H1 (cell line): ENCODE measurements at regions not wholly inside any gene's neighbourhood (a gene's known extent, or its start where the extent isn't known, plus 50 kb on each side); places are given as distances from the start of the nearest gene placed in this dataset.

Experiments used
- CTCF ChIA-PET: fragments of 300-600 bp; sonication (Branson Sonifier 250); formaldehyde crosslinking; loops from one replicate; lab custom pipeline; 2021; ENCODE audit not compliant: partially characterized antibody; lab: Charles Lee
- POLR2A ChIA-PET: fragments of 300-600 bp; sonication (Branson Sonifier 250); formaldehyde crosslinking; loops from one replicate; lab custom pipeline; 2021; ENCODE audit warnings: inconsistent platforms; ENCODE audit not compliant: partially characterized antibody; lab: Charles Lee
- DNase-seq, 2 experiments: peaks; one replicate each; pipeline versions ENCODE4 v3.0.0 to v3.0.0-alpha.2; 2010 to 2022; ENCODE audit warnings: low spot score in 2 of 2, low read depth in 1 of 2, mixed read lengths in 1 of 2
- FAIRE-seq: peaks from 2 replicates; lab custom pipeline; 2011; peaks lifted over from hg19 to GRCh38; lab: Jason Lieb, UNC
- H2AFZ ChIP-seq: 2 replicates; pipeline ENCODE4 v1.8.1; 2012; ENCODE audit warnings: low read length, inconsistent platforms
- H2AK5ac ChIP-seq: 2 replicates; pipeline ENCODE4 v1.6.1; 2013; ENCODE audit warnings: low read depth, low read length
- H2BK120ac ChIP-seq: replicated peaks from 2 replicates; pipeline ENCODE3; 2013; ENCODE audit warnings: low read depth, low read length, inconsistent platforms
- H2BK12ac ChIP-seq: 2 replicates; pipeline ENCODE4 v1.6.1; 2013; ENCODE audit warnings: low read depth, low read length
- H2BK15ac ChIP-seq: 2 replicates; pipeline ENCODE4 v1.6.1; 2013; ENCODE audit warnings: low read length
- H2BK20ac ChIP-seq: 2 replicates; pipeline ENCODE4 v1.6.1; 2013; ENCODE audit warnings: low read length
- H2BK5ac ChIP-seq: 2 replicates; pipeline ENCODE4 v1.6.1; 2013; ENCODE audit warnings: low read depth, low read length
- H3K14ac ChIP-seq: 2 replicates; pipeline ENCODE4 v1.6.1; 2013; ENCODE audit warnings: inconsistent platforms; ENCODE audit not compliant: insufficient read length
- H3K18ac ChIP-seq: 2 replicates; pipeline ENCODE4 v1.6.1; 2013; ENCODE audit warnings: low read length; ENCODE audit errors: extremely low read depth
- H3K23ac ChIP-seq: 2 replicates; pipeline ENCODE4 v1.6.1; 2013; ENCODE audit warnings: inconsistent platforms; ENCODE audit not compliant: insufficient read length
- H3K23me2 ChIP-seq: 2 replicates; pipeline ENCODE4 v1.6.1; 2013; ENCODE audit warnings: low read depth, low read length
- H3K27ac ChIP-seq: 2 replicates; pipeline ENCODE4 v1.6.1; 2011; ENCODE audit warnings: low read depth, low read length, inconsistent platforms
- H3K27me3 ChIP-seq, 4 experiments: replicated peaks in 1 of 4; 1 replicate in 1 of 4; 2 replicates in 3 of 4; pipeline versions ENCODE4 v1.6.1 to v1.8.1; 2011 to 2013; ENCODE audit warnings: low read length in 3 of 4, mild to moderate bottlenecking in 3 of 4, inconsistent platforms in 2 of 4, mixed read lengths in 2 of 4, moderate library complexity in 1 of 4; ENCODE audit not compliant: control insufficient read depth in 3 of 4, insufficient read depth in 3 of 4; ENCODE audit errors: extremely low read depth in 1 of 4
- H3K36me3 ChIP-seq, 4 experiments: 2 replicates each; pipeline versions ENCODE4 v1.6.1 to v1.8.1; 2011 to 2013; ENCODE audit warnings: mild to moderate bottlenecking in 4 of 4, low read length in 3 of 4, moderate library complexity in 2 of 4, control low read depth in 1 of 4, inconsistent platforms in 1 of 4; ENCODE audit not compliant: insufficient read depth in 4 of 4, control insufficient read depth in 2 of 4
- H3K4ac ChIP-seq: replicated peaks from 2 replicates; pipeline ENCODE3; 2013; ENCODE audit warnings: low read length, low read depth, mixed read lengths, inconsistent platforms; ENCODE audit not compliant: insufficient read length
- H3K4me1 ChIP-seq, 4 experiments: replicated peaks in 1 of 4; 1 replicate in 1 of 4; 2 replicates in 3 of 4; pipeline versions ENCODE4 v1.6.1 to v1.8.1; 2011 to 2013; ENCODE audit warnings: low read length in 3 of 4, inconsistent platforms in 2 of 4, mixed read lengths in 1 of 4; ENCODE audit not compliant: insufficient read depth in 4 of 4, control insufficient read depth in 3 of 4
- H3K4me2 ChIP-seq, 2 experiments: 2 replicates each; pipeline versions ENCODE4 v1.6.1 to v1.8.1; 2011 to 2013; ENCODE audit warnings: low read depth in 2 of 2, low read length in 2 of 2, control low read depth in 1 of 2, inconsistent platforms in 1 of 2, mild to moderate bottlenecking in 1 of 2; ENCODE audit not compliant: insufficient read depth in 1 of 2
- H3K4me3 ChIP-seq, 4 experiments: fragments of 200-600, 300-600 bp in 1 of 4; sonication (generic), shearing (Covaris generic), sonication (Bioruptor Twin) in 1 of 4; 2 replicates each; pipeline versions ENCODE4 v1.5.1 to v1.8.1; 2011 to 2016; ENCODE audit warnings: low read length in 4 of 4, low read depth in 3 of 4, control low read depth in 2 of 4, inconsistent platforms in 2 of 4, mild to moderate bottlenecking in 2 of 4, mixed read lengths in 1 of 4, moderate library complexity in 1 of 4; ENCODE audit not compliant: insufficient read depth in 2 of 4; ENCODE audit errors: extremely low read depth in 1 of 4
- H3K56ac ChIP-seq: replicated peaks from 2 replicates; pipeline ENCODE3; 2013; ENCODE audit warnings: low read depth, mild to moderate bottlenecking, mixed read lengths, low read length, inconsistent platforms; ENCODE audit not compliant: insufficient read length
- H3K79me1 ChIP-seq: 2 replicates; pipeline ENCODE4 v1.6.1; 2013; ENCODE audit warnings: low read depth, low read length, control low read depth
- H3K79me2 ChIP-seq, 2 experiments: 2 replicates each; pipeline versions ENCODE4 v1.6.1 to v1.8.1; 2012 to 2013; ENCODE audit warnings: low read length in 2 of 2, mild to moderate bottlenecking in 2 of 2, inconsistent platforms in 1 of 2; ENCODE audit not compliant: insufficient read depth in 2 of 2, control insufficient read depth in 1 of 2
- H3K9ac ChIP-seq, 4 experiments: replicated peaks in 1 of 4; 1 replicate in 1 of 4; 2 replicates in 3 of 4; pipeline versions ENCODE4 v1.6.1 to v1.8.1; 2011 to 2013; ENCODE audit warnings: low read depth in 3 of 4, low read length in 3 of 4, control low read depth in 2 of 4, mild to moderate bottlenecking in 2 of 4, moderate library complexity in 2 of 4, inconsistent platforms in 1 of 4; ENCODE audit errors: extremely low read depth in 1 of 4
- H3K9me3 ChIP-seq, 2 experiments: 2 replicates each; pipeline versions ENCODE4 v1.6.1 to v1.8.1; 2012 to 2013; ENCODE audit warnings: mild to moderate bottlenecking in 2 of 2, moderate library complexity in 2 of 2, control low read depth in 1 of 2, inconsistent platforms in 1 of 2, low read depth in 1 of 2, low read length in 1 of 2, mixed read lengths in 1 of 2; ENCODE audit not compliant: insufficient read depth in 2 of 2
- H4K20me1 ChIP-seq, 2 experiments: replicated peaks in 1 of 2; 2 replicates each; pipeline versions ENCODE3 to v1.8.1; 2011 to 2013; ENCODE audit warnings: inconsistent platforms in 2 of 2, low read length in 2 of 2, mild to moderate bottlenecking in 1 of 2; ENCODE audit not compliant: insufficient read depth in 2 of 2, control insufficient read depth in 1 of 2
- H4K5ac ChIP-seq: 2 replicates; pipeline ENCODE4 v1.6.1; 2013; ENCODE audit warnings: low read length, low read depth, mixed read lengths, inconsistent platforms; ENCODE audit not compliant: insufficient read length
- H4K8ac ChIP-seq: 2 replicates; pipeline ENCODE4 v1.8.0; 2013; ENCODE audit warnings: mild to moderate bottlenecking, moderate library complexity, low read length, inconsistent platforms; ENCODE audit not compliant: insufficient read depth; ENCODE audit errors: extremely low read depth
- H4K91ac ChIP-seq: replicated peaks from 2 replicates; pipeline ENCODE3; 2013; ENCODE audit warnings: low read length, mixed read lengths, inconsistent platforms; ENCODE audit not compliant: insufficient read length
- ASH2L ChIP-seq: fragments of 200-600, 300-600 bp; sonication (generic); IDR thresholded peaks from one replicate; pipeline ENCODE4 v1.7.1; 2017; ENCODE audit warnings: low read length
- CEBPB ChIP-seq: IDR thresholded peaks from 2 replicates; pipeline ENCODE4 v1.6.1; 2012; ENCODE audit warnings: low read depth, low read length
- FOSL1 ChIP-seq: IDR thresholded peaks from 2 replicates; pipeline ENCODE4 v1.6.1; 2011; ENCODE audit warnings: mild to moderate bottlenecking, low read depth, low read length, moderate library complexity; ENCODE audit not compliant: insufficient read depth
- HDAC2 ChIP-seq, 2 experiments: fragments of 300-600 bp in 1 of 2; sonication (generic) in 1 of 2; IDR thresholded peaks; 2 replicates each; pipeline ENCODE4 v1.6.1; 2011 to 2012; ENCODE audit warnings: low read depth in 2 of 2, low read length in 2 of 2, mild to moderate bottlenecking in 2 of 2, moderate library complexity in 2 of 2, borderline replicate concordance in 1 of 2, inconsistent platforms in 1 of 2
- KDM5A ChIP-seq: fragments of 200-600 bp; IDR thresholded peaks from 2 replicates; pipeline ENCODE4 v1.7.1; 2012; ENCODE audit warnings: mild to moderate bottlenecking, low read length, inconsistent platforms, mixed read lengths
- MAFK ChIP-seq: IDR thresholded peaks from 2 replicates; pipeline ENCODE4 v1.6.1; 2012; ENCODE audit warnings: low read depth, mild to moderate bottlenecking, improper control_type of control experiment, low read length
- POU5F1 ChIP-seq: IDR thresholded peaks from 2 replicates; pipeline ENCODE4 v1.6.1; 2011; ENCODE audit warnings: low read depth, mild to moderate bottlenecking, low read length, moderate library complexity
- SIX5 ChIP-seq: IDR thresholded peaks from 2 replicates; pipeline ENCODE4 v1.6.1; 2011; ENCODE audit warnings: mild to moderate bottlenecking, low read depth, low read length
- SP2 ChIP-seq: IDR thresholded peaks from 2 replicates; pipeline ENCODE4 v1.6.1; 2012; ENCODE audit warnings: mild to moderate bottlenecking, low read length, inconsistent platforms
- TAF7 ChIP-seq: optimal IDR thresholded peaks from 2 replicates; pipeline ENCODE3; 2011; ENCODE audit warnings: low read depth, mild to moderate bottlenecking, inconsistent platforms, low read length, moderate library complexity, borderline replicate concordance
- USF2 ChIP-seq: IDR thresholded peaks from 2 replicates; pipeline ENCODE4 v1.6.1; 2011; ENCODE audit warnings: low read length, improper control_type of control experiment
- TF ChIP-seq, protein P1 (sequence below): IDR thresholded peaks from 2 replicates; pipeline ENCODE4 v1.6.1; 2011; ENCODE audit warnings: low read depth, mild to moderate bottlenecking, low read length; ENCODE audit not compliant: insufficient read depth

DNA sequence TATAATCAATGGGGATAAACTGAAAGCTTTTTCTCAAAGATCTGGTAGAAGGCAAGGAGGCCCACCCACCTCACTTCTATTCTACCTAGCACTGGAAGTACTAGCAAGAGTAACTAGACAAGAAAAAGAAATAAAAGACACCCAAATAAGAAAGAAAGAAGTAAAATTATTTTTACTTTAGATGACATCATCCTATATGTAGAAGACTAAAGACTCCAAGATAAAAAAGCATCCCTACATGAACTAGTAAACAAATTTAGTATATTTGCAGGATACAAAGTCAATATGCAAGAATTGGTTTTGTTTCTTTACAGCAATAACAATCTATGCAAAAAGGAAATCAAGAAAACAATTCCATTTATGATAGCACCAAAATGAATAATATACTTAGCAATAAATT is 201.5 kb upstream of the KIRREL3 start:
- Histone ChIP-seq H2BK5ac (no peak overlapping the region), H3K27ac (no peak overlapping the region), H2BK15ac (no peak overlapping the region), H3K4ac (no peak overlapping the region), H3K9me3 (no peaks in the 10 kb centered on the region), H2AFZ (no peak overlapping the region), H3K27me3 (no peaks in the 10 kb centered on the region), H4K8ac (no peak overlapping the region), H2AK5ac (no peak overlapping the region), H3K79me2 (no peaks in the 10 kb centered on the region), H2BK12ac (no peak overlapping the region), H4K5ac (no peak overlapping the region), H3K4me3 (no peak overlapping the region), H4K20me1 (no peaks in the 10 kb centered on the region), H2BK120ac (no peak overlapping the region), H4K91ac (no peak overlapping the region), H3K18ac (no peak overlapping the region), H3K4me2 (no peak overlapping the region), H3K23ac (no peak overlapping the region), H3K36me3 (no peaks in the 10 kb centered on the region), H2BK20ac (no peak overlapping the region), H3K79me1 (no peaks in the 10 kb centered on the region), H3K4me1 (no peaks in the 10 kb centered on the region), H3K56ac (no peak overlapping the region), H3K9ac (no peak overlapping the region), H3K14ac (no peak overlapping the region), H3K23me2 (no peaks in the 10 kb centered on the region)
- CTCF ChIA-PET, result no interaction called here
- TF ChIP-seq MAFK (no peak), ASH2L (no peak), FOSL1 (no peak), POU5F1 (no peak), TAF7 (no peak), SIX5 (no peak), HDAC2 (IDR thresholded peaks at IDR 0.05; ENCODE audit: borderline replicate concordance in 1 of 2, low read depth in 2 of 2, low read length in 2 of 2) (no peak), CEBPB (no peak), USF2 (no peak), KDM5A (no peak), SP2 (no peak)
- TF ChIP-seq, protein P1, sequence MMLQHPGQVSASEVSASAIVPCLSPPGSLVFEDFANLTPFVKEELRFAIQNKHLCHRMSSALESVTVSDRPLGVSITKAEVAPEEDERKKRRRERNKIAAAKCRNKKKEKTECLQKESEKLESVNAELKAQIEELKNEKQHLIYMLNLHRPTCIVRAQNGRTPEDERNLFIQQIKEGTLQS, result no peak
- DNase-seq (no peak), FAIRE-seq (no peak)
- POLR2A ChIA-PET, result no interaction called here
